Mesenchymal stem cell (in vitro differentiated cells and primary cell): ENCODE measurements at regions not wholly inside any gene's neighbourhood (a gene's known extent, or its start where the extent isn't known, plus 50 kb on each side); places are given as distances from the start of the nearest gene placed in this dataset.

Experiments used
- DNase-seq: peaks from one replicate; pipeline ENCODE4 v3.0.0-alpha.2; 2013
- H2AFZ ChIP-seq: one replicate; pipeline ENCODE4 v1.6.1; 2013; ENCODE audit warnings: low read depth, mild to moderate bottlenecking, control low read depth, inconsistent platforms, low read length, moderate library complexity
- H2AK5ac ChIP-seq: 2 replicates; pipeline ENCODE4 v1.6.1; 2013; ENCODE audit warnings: low read length, moderate library complexity, mild to moderate bottlenecking, inconsistent platforms; ENCODE audit not compliant: severe bottlenecking
- H2BK120ac ChIP-seq: one replicate; pipeline ENCODE4 v1.6.1; 2013; ENCODE audit warnings: low read depth, mild to moderate bottlenecking, inconsistent platforms, low read length, moderate library complexity
- H2BK12ac ChIP-seq, 2 experiments: one replicate each; pipeline ENCODE4 v1.6.1; 2013; ENCODE audit warnings: inconsistent platforms in 2 of 2, low read length in 2 of 2, mild to moderate bottlenecking in 2 of 2, moderate library complexity in 2 of 2, control low read depth in 1 of 2
- H2BK15ac ChIP-seq: one replicate; pipeline ENCODE4 v1.6.1; 2013; ENCODE audit warnings: mild to moderate bottlenecking, low read depth, inconsistent platforms; ENCODE audit not compliant: poor library complexity, severe bottlenecking
- H2BK5ac ChIP-seq: 2 replicates; pipeline ENCODE4 v1.6.1; 2013; ENCODE audit warnings: low read depth, mild to moderate bottlenecking, low read length, control low read depth, inconsistent platforms; ENCODE audit not compliant: poor library complexity, severe bottlenecking
- H3K14ac ChIP-seq, 2 experiments: one replicate each; pipeline ENCODE4 v1.6.1; 2013; ENCODE audit warnings: inconsistent platforms in 2 of 2, low read length in 2 of 2, control low read depth in 1 of 2, mild to moderate bottlenecking in 1 of 2, moderate library complexity in 1 of 2
- H3K18ac ChIP-seq, 2 experiments: one replicate each; pipeline ENCODE4 v1.6.1; 2013; ENCODE audit warnings: inconsistent platforms in 2 of 2, low read length in 2 of 2, control low read depth in 1 of 2, low read depth in 1 of 2, mild to moderate bottlenecking in 1 of 2
- H3K23ac ChIP-seq, 2 experiments: one replicate each; pipeline ENCODE4 v1.6.1; 2013; ENCODE audit warnings: inconsistent platforms in 2 of 2, low read length in 2 of 2, mild to moderate bottlenecking in 2 of 2, moderate library complexity in 2 of 2, control low read depth in 1 of 2
- H3K27ac ChIP-seq: 2 replicates; pipeline ENCODE4 v1.5.1; 2013; ENCODE audit warnings: mild to moderate bottlenecking, moderate library complexity, low read length, control low read depth, inconsistent platforms; ENCODE audit not compliant: poor library complexity, severe bottlenecking
- H3K27me3 ChIP-seq, 2 experiments: 2 replicates each; pipeline versions ENCODE4 v1.6.1 to v1.7.0; 2013; ENCODE audit warnings: low read length in 2 of 2, mild to moderate bottlenecking in 2 of 2, moderate library complexity in 2 of 2, control low read depth in 1 of 2, inconsistent platforms in 1 of 2; ENCODE audit not compliant: control insufficient read depth in 1 of 2, insufficient read depth in 1 of 2
- H3K36me3 ChIP-seq, 2 experiments: 2 replicates each; pipeline versions ENCODE4 v1.6.1 to v1.7.0; 2013; ENCODE audit warnings: low read length in 2 of 2, control low read depth in 1 of 2, inconsistent platforms in 1 of 2, low read depth in 1 of 2, mild to moderate bottlenecking in 1 of 2; ENCODE audit not compliant: insufficient read depth in 2 of 2, control insufficient read depth in 1 of 2
- H3K4ac ChIP-seq, 2 experiments: one replicate each; pipeline ENCODE4 v1.6.1; 2013; ENCODE audit warnings: inconsistent platforms in 2 of 2, low read length in 2 of 2, mild to moderate bottlenecking in 2 of 2, moderate library complexity in 2 of 2, control low read depth in 1 of 2, low read depth in 1 of 2
- H3K4me1 ChIP-seq: 2 replicates; pipeline ENCODE4 v1.6.1; 2013; ENCODE audit warnings: low read depth, low read length, control low read depth; ENCODE audit not compliant: control insufficient read depth, insufficient read depth
- H3K4me2 ChIP-seq: 2 replicates; pipeline ENCODE4 v1.6.1; 2013; ENCODE audit warnings: low read length, mild to moderate bottlenecking, inconsistent platforms; ENCODE audit not compliant: poor library complexity, severe bottlenecking
- H3K4me3 ChIP-seq, 2 experiments: 2 replicates each; pipeline versions ENCODE4 v1.5.1 to v1.7.0; 2013; ENCODE audit warnings: low read length in 2 of 2, mild to moderate bottlenecking in 2 of 2, control low read depth in 1 of 2, low read depth in 1 of 2; ENCODE audit not compliant: insufficient read depth in 1 of 2
- H3K79me1 ChIP-seq: replicated peaks from 2 replicates; pipeline ENCODE4 v1.6.1; 2013; ENCODE audit warnings: mild to moderate bottlenecking, control low read depth, low read length, inconsistent platforms; ENCODE audit not compliant: poor library complexity, severe bottlenecking
- H3K9ac ChIP-seq: 2 replicates; pipeline ENCODE4 v1.7.0; 2013; ENCODE audit warnings: mild to moderate bottlenecking, low read length, moderate library complexity
- H3K9me3 ChIP-seq: 2 replicates; pipeline ENCODE4 v1.7.0; 2013; ENCODE audit warnings: mild to moderate bottlenecking, low read length; ENCODE audit not compliant: control insufficient read depth
- H4K8ac ChIP-seq: one replicate; pipeline ENCODE4 v1.6.1; 2013; ENCODE audit warnings: inconsistent platforms, mild to moderate bottlenecking, low read length, moderate library complexity
- H4K91ac ChIP-seq: one replicate; pipeline ENCODE4 v1.6.1; 2013; ENCODE audit warnings: mild to moderate bottlenecking, low read length, inconsistent platforms
- WGBS: methylation state at CpG from one replicate; pipeline ENCODE4 v1.1.7; 2013; ENCODE audit warnings: mixed read lengths; 5-methylcytosine and 5-hydroxymethylcytosine counted together

DNA sequence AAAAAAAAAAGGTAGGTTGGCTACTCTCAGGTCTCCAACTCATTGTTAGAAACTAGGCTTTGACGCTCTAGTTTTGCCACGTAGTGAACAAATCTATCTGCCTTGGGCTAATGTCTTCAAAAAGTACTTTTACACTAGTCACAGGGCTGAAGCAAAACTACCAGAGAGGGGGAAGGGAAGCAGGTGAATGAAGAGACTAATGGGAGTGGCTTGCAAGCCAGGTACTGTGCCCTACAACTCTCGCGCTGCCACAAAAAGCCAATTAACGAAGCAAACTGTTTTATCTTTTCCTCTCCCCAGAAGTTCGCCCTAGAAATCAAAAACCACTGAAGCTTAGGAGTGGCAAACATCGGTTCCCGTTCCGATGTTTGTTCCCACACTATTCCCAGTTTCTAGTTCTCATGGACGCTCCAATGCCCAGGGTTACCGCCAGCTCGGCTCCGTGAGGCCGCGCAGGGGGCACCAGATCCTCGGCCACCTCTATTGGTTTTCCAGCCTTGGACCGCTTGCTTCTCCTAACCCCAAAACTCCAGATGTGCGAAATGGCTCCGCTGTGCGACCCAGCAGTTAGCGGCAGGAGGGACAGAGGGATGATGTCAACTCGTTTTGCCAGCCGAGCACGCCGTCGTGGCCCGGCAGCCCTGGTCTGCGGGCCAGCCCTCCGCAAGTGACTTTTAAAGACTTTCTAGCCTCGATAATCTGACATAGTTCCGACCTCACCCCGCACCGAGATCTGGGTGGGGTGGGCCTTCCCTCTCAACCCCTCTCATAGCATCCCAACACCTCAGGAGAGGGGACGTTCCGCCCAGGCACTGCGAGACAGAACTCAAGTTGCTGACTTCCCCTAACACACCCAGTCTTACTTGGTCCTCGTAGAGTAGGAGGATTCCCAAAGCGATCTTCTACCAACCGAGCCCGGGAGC is 242.1 kb downstream of the KDM5D start:
- no peak overlapping the region for H3K4me2 ChIP-seq
- no peak overlapping the region for H2AFZ ChIP-seq
- no peaks in the 10 kb centered on the region for H3K9me3 ChIP-seq
- H2BK12ac ChIP-seq, result no peak overlapping the region
- H3K27ac ChIP-seq, result no peak overlapping the region
- H2BK5ac ChIP-seq, result no peak overlapping the region
- no peak overlapping the region for H2BK120ac ChIP-seq
- DNase-seq, result no peak
- H3K79me1 ChIP-seq, result no peaks in the 10 kb centered on the region
- H3K14ac ChIP-seq, result no peak overlapping the region
- H3K18ac ChIP-seq, result no peak overlapping the region
- WGBS, result 85% methylated on average over 29 of the region's 40 CpGs
- no peak overlapping the region for H2BK15ac ChIP-seq
- no peak overlapping the region for H3K4ac ChIP-seq
- no peak overlapping the region for H3K4me3 ChIP-seq
- no peak overlapping the region for H3K23ac ChIP-seq
- H3K4me1 ChIP-seq, result no peaks in the 10 kb centered on the region
- H3K36me3 ChIP-seq, result no peaks in the 10 kb centered on the region
- H3K27me3 ChIP-seq, result no peaks in the 10 kb centered on the region
- H4K91ac ChIP-seq, result no peak overlapping the region
- H2AK5ac ChIP-seq, result no peak overlapping the region
- no peak overlapping the region for H4K8ac ChIP-seq
- no peak overlapping the region for H3K9ac ChIP-seq

DNA sequence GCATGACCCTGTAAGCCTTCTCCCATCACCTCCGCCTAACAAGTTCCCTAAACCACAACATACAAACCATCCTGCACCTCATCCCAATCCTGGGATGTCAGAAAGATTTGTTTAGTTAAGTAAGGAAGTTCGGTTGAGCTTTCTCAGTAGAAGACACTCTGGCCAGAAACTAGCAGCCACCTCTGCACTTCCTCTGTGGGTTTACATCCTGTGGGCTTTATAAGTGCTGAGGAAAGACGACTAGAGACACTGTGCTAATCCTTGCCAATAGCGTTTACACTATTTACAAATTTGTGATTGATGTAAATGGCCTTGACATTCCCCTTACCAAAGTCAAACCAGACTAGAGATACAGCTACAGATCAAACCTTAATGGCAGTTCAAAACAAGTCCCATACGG is 246.0 kb downstream of the KDM5D start:
- WGBS, result 57% methylated on average over 4 of the region's 5 CpGs
- Histone ChIP-seq H3K9ac (no peak overlapping the region), H2AK5ac (no peak overlapping the region), H3K4me3 (no peak overlapping the region), H3K27ac (no peak overlapping the region), H2BK15ac (no peak overlapping the region), H3K79me1 (no peaks in the 10 kb centered on the region), H3K4me2 (no peak overlapping the region), H3K4ac (no peak overlapping the region), H3K9me3 (no peaks in the 10 kb centered on the region), H2BK12ac (no peak overlapping the region), H4K8ac (no peak overlapping the region), H4K91ac (no peak overlapping the region), H2BK5ac (no peak overlapping the region), H3K23ac (no peak overlapping the region), H3K18ac (no peak overlapping the region), H3K14ac (no peak overlapping the region), H3K27me3 (no peaks in the 10 kb centered on the region), H2BK120ac (no peak overlapping the region), H3K4me1 (no peaks in the 10 kb centered on the region), H3K36me3 (no peaks in the 10 kb centered on the region), H2AFZ (no peak overlapping the region)
- DNase-seq, result no peak

DNA sequence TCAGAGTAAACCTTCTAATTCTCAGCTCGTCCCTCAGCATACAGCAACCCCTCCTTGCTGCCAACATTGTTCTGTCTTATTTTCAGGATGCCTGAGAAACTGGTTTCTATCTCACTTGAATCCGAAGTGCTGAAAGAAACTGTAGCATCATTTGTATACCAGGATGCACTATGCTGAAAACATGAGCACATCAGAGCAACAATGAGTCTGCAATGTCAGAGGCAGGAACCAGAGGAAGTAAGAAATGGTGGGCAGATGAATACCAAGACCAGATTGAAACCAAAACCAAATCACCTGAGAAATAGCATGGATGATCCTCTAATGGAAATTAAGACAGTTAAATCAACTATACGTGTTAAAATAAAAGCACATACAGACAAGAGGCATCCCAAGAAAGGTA is 257.0 kb downstream of the KDM5D start:
- Histone ChIP-seq H2AFZ (no peak overlapping the region), H3K4ac (no peak overlapping the region), H3K27ac (no peak overlapping the region), H3K9me3 (no peaks in the 10 kb centered on the region), H3K23ac (no peak overlapping the region), H3K18ac (no peak overlapping the region), H3K4me3 (no peak overlapping the region), H4K8ac (no peak overlapping the region), H2BK15ac (no peak overlapping the region), H3K36me3 (no peaks in the 10 kb centered on the region), H2BK120ac (no peak overlapping the region), H3K79me1 (no peaks in the 10 kb centered on the region), H2BK12ac (no peak overlapping the region), H2AK5ac (no peak overlapping the region), H3K4me1 (no peaks in the 10 kb centered on the region), H3K27me3 (no peaks in the 10 kb centered on the region), H3K14ac (no peak overlapping the region), H2BK5ac (no peak overlapping the region), H3K4me2 (no peak overlapping the region), H3K9ac (no peak overlapping the region), H4K91ac (no peak overlapping the region)
- WGBS, result 9% methylated on average over 1 of the region's 3 CpGs
- no peak for DNase-seq

DNA sequence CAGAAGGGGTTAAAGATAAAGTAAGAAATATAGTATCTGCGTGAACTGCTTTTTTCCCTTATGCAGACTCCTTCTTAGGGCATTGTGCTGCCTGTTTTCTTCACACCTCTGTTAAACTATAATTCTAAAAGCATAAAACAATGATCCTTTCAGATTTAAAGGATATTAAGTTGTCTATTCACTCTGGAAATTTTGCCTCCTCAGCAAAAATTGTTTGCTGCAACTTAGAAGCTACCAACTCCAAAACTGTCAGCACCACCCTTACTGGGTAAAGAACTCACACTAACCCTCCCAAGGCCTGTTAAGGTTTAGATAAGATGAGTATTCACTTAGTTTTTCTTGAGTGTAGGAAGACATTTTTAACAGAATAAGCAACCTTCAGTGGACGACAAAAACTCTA is 259.5 kb downstream of the KDM5D start:
- no peak for DNase-seq

More for the DNA sequence above, 259.5 kb downstream of the KDM5D start:
- Histone ChIP-seq H2BK12ac (no peak overlapping the region), H3K4me3 (no peak overlapping the region), H3K9me3 (no peaks in the 10 kb centered on the region), H3K14ac (no peak overlapping the region), H3K23ac (no peak overlapping the region), H2BK5ac (no peak overlapping the region), H2AFZ (no peak overlapping the region), H4K91ac (no peak overlapping the region), H3K4ac (no peak overlapping the region), H3K9ac (no peak overlapping the region), H2BK120ac (no peak overlapping the region), H2AK5ac (no peak overlapping the region), H3K4me2 (no peak overlapping the region), H4K8ac (no peak overlapping the region), H3K4me1 (no peaks in the 10 kb centered on the region), H3K36me3 (no peaks in the 10 kb centered on the region), H3K79me1 (no peaks in the 10 kb centered on the region), H2BK15ac (no peak overlapping the region), H3K27me3 (no peaks in the 10 kb centered on the region), H3K18ac (no peak overlapping the region), H3K27ac (no peak overlapping the region)
- WGBS, result no CpG with 5 or more reads among the region's 2 CpGs
